ENCODE measurements at regions not wholly inside any gene's neighbourhood (a gene's known extent, or its start where the extent isn't known, plus 50 kb on each side); places are given as distances from the start of the nearest gene placed in this dataset.
A peak's percentile ranks its signal among the peaks of the same experiment; 100 is the strongest.

GRCh38 chr17:31595666-31596381, 204.3 kb downstream of the RAB11FIP4 start:
- ATAC-seq (peak; percentile 14), DNase-seq (no peak)
- no peaks in the 10 kb centered on the region for H3K27me3 ChIP-seq
- peak overlapping the region; percentile 75 to 80 for H3K27ac ChIP-seq
- peaks cover 0 to 24% of the 10 kb centered on the region in 2 donors for H3K4me1 ChIP-seq
- H3K9me3 ChIP-seq, result no peaks in the 10 kb centered on the region
- no peak overlapping the region for H3K4me3 ChIP-seq
- peaks cover 0 to 8% of the 10 kb centered on the region in 2 donors for H3K36me3 ChIP-seq
- TF ChIP-seq CTCF (IDR thresholded peaks at IDR 0.05), result no peak
- intact Hi-C loops (cut with DNase I), result no loop called here

GRCh38 chr17:31595076-31595475, 203.6 kb downstream of the RAB11FIP4 start:
- Histone ChIP-seq H3K27me3 (no peaks in the 10 kb centered on the region), H3K36me3 (peaks cover 0 to 8% of the 10 kb centered on the region in 2 donors), H3K4me1 (peaks cover 0 to 24% of the 10 kb centered on the region in 2 donors), H3K4me3 (no peak overlapping the region), H3K27ac (no peak overlapping the region), H3K9me3 (no peaks in the 10 kb centered on the region)
- TF ChIP-seq CTCF (IDR thresholded peaks at IDR 0.05), result no peak
- intact Hi-C loops (cut with DNase I), result no loop called here
- no peak for DNase-seq
- ATAC-seq, result no peak

- Histone ChIP-seq H3K36me3 (peaks cover 0 to 8% of the 10 kb centered on the region in 2 donors), H3K9me3 (no peaks in the 10 kb centered on the region), H3K4me3 (no peak overlapping the region), H3K4me1 (peaks cover 0 to 24% of the 10 kb centered on the region in 2 donors), H3K27me3 (no peaks in the 10 kb centered on the region), H3K27ac (no peak overlapping the region)
- intact Hi-C loops (cut with DNase I), result no loop called here
- TF ChIP-seq CTCF (IDR thresholded peaks at IDR 0.05), result no peak
- DNase-seq (no peak), ATAC-seq (no peak)
Measured at GRCh38 chr17:31594416-31594815, 202.9 kb downstream of the RAB11FIP4 start.

- no peak for DNase-seq
- Histone ChIP-seq H3K9me3 (no peaks in the 10 kb centered on the region), H3K4me1 (peaks cover 0 to 24% of the 10 kb centered on the region in 2 donors), H3K36me3 (peaks cover 0 to 8% of the 10 kb centered on the region in 2 donors), H3K4me3 (no peak overlapping the region), H3K27me3 (no peaks in the 10 kb centered on the region), H3K27ac (no peak overlapping the region)
- intact Hi-C loops (cut with DNase I), result no loop called here
- TF ChIP-seq CTCF (IDR thresholded peaks at IDR 0.05), result no peak
- ATAC-seq, result no peak
Measured at GRCh38 chr17:31593806-31594205, 202.3 kb downstream of the RAB11FIP4 start.

GRCh38 chr17:31591924-31592323, 200.4 kb downstream of the RAB11FIP4 start:
- no peaks in the 10 kb centered on the region for H3K27me3 ChIP-seq
- DNase-seq (no peak), ATAC-seq (no peak)
- no peaks in the 10 kb centered on the region for H3K9me3 ChIP-seq
- H3K36me3 ChIP-seq, result peaks cover 0 to 8% of the 10 kb centered on the region in 2 donors
- TF ChIP-seq CTCF (IDR thresholded peaks at IDR 0.05), result no peak
- intact Hi-C loops (cut with DNase I), result no loop called here
- no peak overlapping the region for H3K27ac ChIP-seq
- peaks cover 0 to 23% of the 10 kb centered on the region in 2 donors for H3K4me1 ChIP-seq
- H3K4me3 ChIP-seq, result no peak overlapping the region

Data from left lung (tissue), 4 donors.